OCI-LY1 (cell line): ENCODE measurements at regions not wholly inside any gene's neighbourhood (a gene's known extent, or its start where the extent isn't known, plus 50 kb on each side); places are given as distances from the start of the nearest gene placed in this dataset.

Experiments used
- EZH2 ChIP-seq: fragments of 200-600 bp; sonication (generic), shearing (Covaris generic); IDR thresholded peaks from 2 replicates; pipeline ENCODE4 v1.8.0; 2017; ENCODE audit warnings: borderline replicate concordance, mixed run types, mild to moderate bottlenecking, antibody characterized with exemption, low read length, moderate library complexity, mixed read lengths
- TF ChIP-seq, protein P1 (sequence below): fragments of 200-600 bp; sonication (generic), shearing (Covaris generic); IDR thresholded peaks from 2 replicates; pipeline ENCODE4 v1.5.1; 2017; ENCODE audit warnings: mild to moderate bottlenecking, antibody characterized with exemption, low read length, moderate library complexity, mixed read lengths

DNA sequence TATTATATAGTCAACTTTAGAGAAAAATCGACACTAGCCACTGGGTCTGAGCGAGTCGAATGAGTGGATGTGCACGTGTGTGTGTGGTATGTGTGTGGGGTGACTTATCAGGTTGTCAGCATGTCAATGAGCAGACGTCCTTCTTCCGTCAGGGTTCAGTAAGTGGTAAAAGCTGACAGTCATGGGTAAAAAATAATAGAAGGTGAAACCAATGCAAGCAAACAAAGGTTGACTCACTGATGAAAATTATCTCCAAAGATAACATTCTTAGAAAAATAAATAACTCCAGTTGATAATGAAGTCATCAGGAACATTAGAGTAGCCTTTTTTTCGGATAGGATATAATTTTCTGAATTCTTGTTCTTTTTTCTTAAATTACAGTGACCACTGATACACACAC is 243.8 kb upstream of the FOXQ1 start:
- TF ChIP-seq, protein P1, sequence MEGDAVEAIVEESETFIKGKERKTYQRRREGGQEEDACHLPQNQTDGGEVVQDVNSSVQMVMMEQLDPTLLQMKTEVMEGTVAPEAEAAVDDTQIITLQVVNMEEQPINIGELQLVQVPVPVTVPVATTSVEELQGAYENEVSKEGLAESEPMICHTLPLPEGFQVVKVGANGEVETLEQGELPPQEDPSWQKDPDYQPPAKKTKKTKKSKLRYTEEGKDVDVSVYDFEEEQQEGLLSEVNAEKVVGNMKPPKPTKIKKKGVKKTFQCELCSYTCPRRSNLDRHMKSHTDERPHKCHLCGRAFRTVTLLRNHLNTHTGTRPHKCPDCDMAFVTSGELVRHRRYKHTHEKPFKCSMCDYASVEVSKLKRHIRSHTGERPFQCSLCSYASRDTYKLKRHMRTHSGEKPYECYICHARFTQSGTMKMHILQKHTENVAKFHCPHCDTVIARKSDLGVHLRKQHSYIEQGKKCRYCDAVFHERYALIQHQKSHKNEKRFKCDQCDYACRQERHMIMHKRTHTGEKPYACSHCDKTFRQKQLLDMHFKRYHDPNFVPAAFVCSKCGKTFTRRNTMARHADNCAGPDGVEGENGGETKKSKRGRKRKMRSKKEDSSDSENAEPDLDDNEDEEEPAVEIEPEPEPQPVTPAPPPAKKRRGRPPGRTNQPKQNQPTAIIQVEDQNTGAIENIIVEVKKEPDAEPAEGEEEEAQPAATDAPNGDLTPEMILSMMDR = no peak
- no peak for TF ChIP-seq EZH2
